ENCODE measurements at regions not wholly inside any gene's neighbourhood (a gene's known extent, or its start where the extent isn't known, plus 50 kb on each side); places are given as distances from the start of the nearest gene placed in this dataset.

DNA sequence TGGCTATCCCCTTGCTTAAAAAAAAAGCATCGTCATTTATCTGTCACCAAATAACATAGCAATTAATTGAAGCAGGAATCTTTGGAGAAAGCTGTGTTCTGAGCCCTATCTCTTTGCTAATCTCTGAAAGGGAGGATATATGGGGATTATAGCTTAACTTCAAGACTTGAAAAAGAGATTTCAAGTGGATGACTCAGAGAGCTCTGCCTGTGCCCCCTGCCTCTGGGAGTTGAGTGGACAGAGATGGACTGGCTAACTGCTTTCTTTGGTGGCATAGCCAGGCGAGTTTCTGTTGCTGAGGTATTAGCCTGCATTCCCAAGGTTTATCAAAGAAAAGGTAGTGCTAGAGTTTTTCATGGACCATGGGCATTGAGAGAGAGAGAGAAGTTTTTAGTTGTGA, 91.6 kb downstream of the DDIT4L start:
- no peak overlapping the region for H3K4me3 Mint-ChIP-seq
- DNase-seq, result no peak
- no peaks in the 10 kb centered on the region for H3K9me3 Mint-ChIP-seq
- H3K4me1 Mint-ChIP-seq, result peaks cover 48% of the 10 kb centered on the region
- CTCF ChIA-PET, result interaction anchor here (1.0 to 1.1 kb wide), 2 partner anchors 15 to 17 kb away, joined by 3 read pairs; no protein-coding TSS in a partner anchor
- peaks cover 2% of the 10 kb centered on the region for H3K36me3 Mint-ChIP-seq
- peaks cover 3% of the 10 kb centered on the region for H3K27me3 Mint-ChIP-seq
- H3K27ac Mint-ChIP-seq, result no peak overlapping the region

DNA sequence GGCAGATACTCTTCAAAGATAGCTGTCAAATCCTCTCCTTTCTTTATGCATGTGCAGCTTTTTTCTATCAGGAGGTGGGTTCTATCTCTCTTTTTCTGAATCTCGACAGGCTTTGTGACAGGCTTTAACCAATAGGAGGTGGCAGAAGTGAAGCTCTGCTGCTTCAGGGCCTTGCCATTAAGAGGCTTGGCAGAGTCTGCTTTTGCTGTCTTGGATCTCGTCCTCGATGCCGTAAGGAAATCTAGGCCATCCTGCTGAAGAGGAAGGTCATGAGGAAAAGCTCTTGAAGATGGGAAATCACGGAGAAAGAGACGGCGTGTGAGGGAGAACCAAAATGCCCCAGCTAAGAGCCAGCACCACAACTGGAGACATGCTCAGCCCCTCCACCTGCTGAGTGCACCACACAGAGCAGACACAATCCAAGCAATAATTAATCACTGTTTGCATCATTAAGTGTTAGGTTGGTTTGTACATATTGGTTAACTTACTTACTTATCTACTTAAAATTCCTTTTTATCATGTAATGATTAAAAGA, 92.2 kb downstream of the DDIT4L start:
- H3K27ac Mint-ChIP-seq, result no peak overlapping the region
- peaks cover 54% of the 10 kb centered on the region for H3K4me1 Mint-ChIP-seq
- H3K36me3 Mint-ChIP-seq, result peaks cover 2% of the 10 kb centered on the region
- H3K9me3 Mint-ChIP-seq, result no peaks in the 10 kb centered on the region
- peaks cover 3% of the 10 kb centered on the region for H3K27me3 Mint-ChIP-seq
- no peak overlapping the region for H3K4me3 Mint-ChIP-seq
- no peak for DNase-seq
- CTCF ChIA-PET, result interaction anchor here (1.0 to 1.1 kb wide), 2 partner anchors 15 to 17 kb away, joined by 3 read pairs; no protein-coding TSS in a partner anchor

DNA sequence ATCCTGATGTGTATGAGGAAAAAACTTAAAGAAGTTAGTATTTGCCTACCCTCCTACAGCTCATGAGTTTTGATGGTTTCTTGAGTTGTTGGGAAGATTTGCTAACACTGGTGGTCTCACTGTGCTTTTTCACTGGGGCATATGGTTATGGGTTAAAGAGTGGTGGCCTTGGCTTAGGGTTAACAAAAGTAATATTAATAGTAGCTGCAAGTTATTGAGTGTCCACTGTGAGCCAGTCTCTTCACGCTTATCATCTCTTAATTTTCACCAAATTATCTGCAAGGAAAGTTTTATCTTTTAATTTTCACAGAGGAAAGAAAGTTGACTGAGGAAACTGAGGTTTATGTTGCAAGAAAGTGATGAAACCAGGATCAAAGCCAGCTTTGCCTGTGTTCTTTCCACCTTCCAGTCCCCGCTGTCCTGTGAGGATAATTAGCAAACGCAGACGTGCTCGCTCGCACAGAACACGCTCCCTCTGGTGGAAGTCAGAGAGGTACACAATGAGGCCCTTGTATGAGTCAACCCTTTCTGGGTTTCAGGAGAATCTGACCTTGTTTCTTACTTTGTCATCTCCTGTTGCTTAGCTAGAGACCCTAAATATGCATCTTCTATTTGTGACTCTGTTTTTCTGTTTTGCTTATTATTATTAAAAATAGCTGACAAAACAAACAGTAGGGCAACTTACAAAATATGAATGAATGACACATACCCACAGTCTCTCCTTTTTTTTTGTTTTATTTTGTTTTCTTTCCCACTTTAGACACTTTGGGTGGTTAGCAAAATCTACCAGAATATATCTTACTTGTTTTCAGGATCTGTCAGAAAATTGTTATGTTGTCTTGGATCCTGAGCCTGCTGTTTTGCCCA, 94.3 kb downstream of the DDIT4L start:
- Mint-ChIP-seq H3K27ac (peak overlapping the region; percentile 67), H3K9me3 (no peaks in the 10 kb centered on the region), H3K36me3 (peaks cover 2% of the 10 kb centered on the region), H3K4me1 (peaks cover 57% of the 10 kb centered on the region), H3K27me3 (peaks cover 3% of the 10 kb centered on the region), H3K4me3 (no peak overlapping the region)
- CTCF ChIA-PET, result interaction anchor here (0.6 to 1.8 kb wide), 12 partner anchors 10 to 915 kb away, joined by 3 to 10 read pairs (median 4); no protein-coding TSS in a partner anchor
- peak; percentile 57 for DNase-seq

DNA sequence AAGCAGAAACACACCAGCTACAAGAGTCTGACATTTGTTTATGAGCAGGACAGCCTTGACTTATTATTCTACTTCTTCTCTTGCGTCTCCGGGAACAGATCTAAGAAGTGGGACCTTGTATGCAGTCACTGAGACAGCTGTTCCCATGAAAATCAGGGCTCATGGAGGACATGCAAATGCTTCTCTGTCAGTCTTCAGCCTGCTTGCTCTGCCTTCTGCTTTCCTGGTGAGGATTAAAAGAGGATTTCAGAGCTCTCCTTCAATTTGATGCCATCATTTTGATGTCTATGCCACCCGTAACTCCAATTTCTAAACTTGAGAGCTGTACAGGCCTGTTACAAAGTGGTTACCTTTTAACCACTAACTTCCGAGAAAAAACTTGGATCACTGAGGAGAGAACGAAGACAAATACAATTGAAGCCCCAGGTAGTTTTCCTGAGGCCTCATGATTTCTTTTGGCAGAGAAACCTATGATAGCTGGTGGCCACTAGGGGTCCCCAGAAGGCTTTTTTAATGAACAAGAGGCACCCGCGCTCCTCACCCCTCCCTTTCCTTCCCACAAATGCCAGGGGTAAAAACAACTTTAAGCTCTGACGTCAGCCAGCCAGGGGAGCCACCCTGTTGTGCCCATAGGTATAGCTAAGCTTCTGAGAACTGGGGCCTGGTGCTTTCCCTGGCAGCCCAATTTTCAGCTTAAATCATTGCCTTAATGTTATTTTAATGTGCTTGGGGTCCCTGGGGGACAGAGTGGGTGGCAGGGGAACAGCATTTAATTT, 97.0 kb downstream of the DDIT4L start:
- Mint-ChIP-seq H3K4me3 (no peak overlapping the region), H3K9me3 (no peaks in the 10 kb centered on the region), H3K27ac (peak overlapping the region; percentile 86), H3K36me3 (peaks cover 2% of the 10 kb centered on the region), H3K27me3 (no peaks in the 10 kb centered on the region), H3K4me1 (peaks cover 48% of the 10 kb centered on the region)
- DNase-seq, result peak; percentile 92
- CTCF ChIA-PET, result interaction anchor here (0.7 to 4.0 kb wide), 23 partner anchors 10 to 1645 kb away, joined by 3 to 34 read pairs (median 3); no protein-coding TSS in a partner anchor

DNA sequence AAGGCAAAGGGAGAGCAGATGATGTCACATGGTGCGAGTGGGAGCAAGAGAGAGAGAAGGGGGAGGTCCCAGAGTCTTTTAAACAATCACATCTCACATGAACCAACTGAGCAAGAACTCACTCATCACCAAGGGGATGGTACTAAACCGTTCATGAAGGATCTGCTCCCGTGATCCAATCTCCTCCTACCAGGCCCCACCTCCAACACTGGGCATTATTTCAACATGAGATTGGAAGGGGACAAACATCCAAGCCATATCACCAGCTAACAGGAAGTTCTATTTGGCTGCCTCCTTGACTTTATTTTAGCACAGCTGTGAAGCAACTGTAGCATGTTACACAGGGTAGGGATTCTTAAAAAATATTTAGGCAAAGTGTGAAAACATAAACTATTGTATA, 102.5 kb downstream of the DDIT4L start:
- peaks cover 8% of the 10 kb centered on the region for H3K4me1 Mint-ChIP-seq
- no peaks in the 10 kb centered on the region for H3K9me3 Mint-ChIP-seq
- DNase-seq, result no peak
- no peak overlapping the region for H3K27ac Mint-ChIP-seq
- no peaks in the 10 kb centered on the region for H3K27me3 Mint-ChIP-seq
- CTCF ChIA-PET, result no interaction called here
- no peak overlapping the region for H3K4me3 Mint-ChIP-seq
- H3K36me3 Mint-ChIP-seq, result no peaks in the 10 kb centered on the region

DNA sequence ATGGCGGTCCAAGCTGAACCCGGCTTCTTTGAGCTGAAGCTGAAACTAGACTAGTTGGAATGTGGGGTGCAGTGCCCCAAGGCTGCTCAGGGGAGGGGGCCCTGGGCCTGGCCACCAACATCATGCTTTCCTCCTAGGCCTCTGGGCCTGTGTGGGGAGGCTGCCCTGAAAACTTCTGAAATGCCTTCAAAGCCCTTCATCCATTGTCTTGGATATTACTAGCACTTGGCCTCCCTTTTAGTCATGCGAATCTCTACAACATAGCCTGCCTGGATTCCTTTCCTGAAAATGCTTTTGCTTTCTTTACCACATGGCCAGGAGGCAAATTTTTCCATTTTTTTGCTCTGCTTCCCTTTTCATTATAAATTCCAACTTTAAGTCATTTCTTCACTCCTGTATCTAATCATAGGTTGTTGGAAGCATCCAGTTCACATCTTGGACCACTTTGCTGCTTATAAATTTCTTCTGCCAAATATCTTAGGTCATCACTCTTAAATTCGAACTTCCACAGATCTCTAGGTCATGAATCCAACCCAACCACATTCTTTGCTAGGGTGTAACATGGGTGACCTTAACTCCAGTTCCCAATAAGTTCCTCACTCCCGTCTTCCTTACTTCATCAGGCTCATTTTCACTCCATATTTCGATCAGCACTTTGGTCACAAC, 103.4 kb downstream of the DDIT4L start:
- DNase-seq, result no peak
- Mint-ChIP-seq H3K4me1 (peaks cover under 1% of the 10 kb centered on the region), H3K9me3 (no peaks in the 10 kb centered on the region), H3K36me3 (no peaks in the 10 kb centered on the region), H3K27ac (no peak overlapping the region), H3K27me3 (no peaks in the 10 kb centered on the region), H3K4me3 (no peak overlapping the region)
- CTCF ChIA-PET, result no interaction called here

DNA sequence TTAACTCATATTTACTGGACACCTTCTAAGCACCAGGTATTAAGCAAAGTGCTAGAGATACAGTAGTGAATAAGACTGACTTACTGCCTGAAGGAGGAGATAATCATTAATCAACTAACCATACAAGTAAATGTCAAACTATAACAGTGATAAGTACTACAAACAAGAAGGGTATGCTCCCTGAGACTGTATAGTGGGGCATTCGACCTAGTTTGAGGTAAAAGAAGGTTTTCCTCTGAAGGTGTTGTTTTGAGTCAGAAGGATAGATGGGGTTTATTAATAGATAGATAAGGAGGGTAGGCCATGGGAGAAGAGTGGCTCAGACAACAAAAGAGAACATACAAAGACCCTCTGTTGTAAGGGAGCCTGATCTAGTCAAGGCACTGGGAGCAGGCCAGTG, 105.4 kb downstream of the DDIT4L start:
- no peak for DNase-seq
- Mint-ChIP-seq H3K4me1 (no peaks in the 10 kb centered on the region), H3K36me3 (no peaks in the 10 kb centered on the region), H3K9me3 (no peaks in the 10 kb centered on the region), H3K27me3 (no peaks in the 10 kb centered on the region), H3K4me3 (no peak overlapping the region), H3K27ac (no peak overlapping the region)
- CTCF ChIA-PET, result no interaction called here

DNA sequence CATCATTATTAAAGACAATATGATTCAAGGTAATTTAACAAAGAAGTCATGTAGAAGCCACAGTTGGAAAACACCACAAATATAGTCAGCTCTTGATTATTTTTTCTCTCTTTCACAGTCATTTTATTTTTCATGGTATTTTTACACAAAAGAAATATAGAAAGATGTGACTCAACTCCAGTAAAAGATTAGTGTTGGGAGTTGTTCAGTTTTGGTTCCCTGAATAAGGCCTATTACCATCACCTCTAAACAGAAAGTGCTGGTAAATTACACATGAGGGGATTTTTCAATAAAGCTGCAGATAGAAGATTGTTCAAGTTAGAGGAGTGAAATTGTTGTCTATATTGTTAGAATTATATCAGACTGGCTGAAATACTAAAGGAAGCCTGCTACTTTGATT, 107.0 kb downstream of the DDIT4L start:
- CTCF ChIA-PET, result interaction anchor here (0.7 to 2.3 kb wide), 3 partner anchors 10 to 15 kb away, joined by 3 to 14 read pairs (median 3); no protein-coding TSS in a partner anchor
- H3K4me1 Mint-ChIP-seq, result peaks cover 5% of the 10 kb centered on the region
- H3K27ac Mint-ChIP-seq, result no peak overlapping the region
- H3K27me3 Mint-ChIP-seq, result no peaks in the 10 kb centered on the region
- DNase-seq, result no peak
- no peaks in the 10 kb centered on the region for H3K36me3 Mint-ChIP-seq
- no peaks in the 10 kb centered on the region for H3K9me3 Mint-ChIP-seq
- H3K4me3 Mint-ChIP-seq, result no peak overlapping the region

DNA sequence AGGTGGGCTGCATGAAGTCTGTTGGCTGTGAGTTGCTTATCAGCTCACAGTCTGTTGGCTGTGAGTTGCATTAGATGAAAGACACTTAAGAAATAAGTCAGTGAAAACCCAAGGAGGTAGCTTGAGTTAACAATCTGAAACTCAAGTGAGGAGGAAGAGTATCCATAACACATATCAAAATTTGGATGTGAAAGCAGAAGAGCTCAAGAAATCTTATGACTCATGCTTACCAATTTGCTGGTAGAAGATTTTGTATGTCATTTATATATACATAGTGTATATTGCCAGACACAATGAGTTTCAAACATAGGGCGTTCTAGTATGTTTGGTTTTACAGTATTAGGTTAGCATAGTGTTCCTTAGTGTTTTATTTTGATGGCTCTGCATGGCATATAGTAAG, 107.4 kb downstream of the DDIT4L start:
- CTCF ChIA-PET, result interaction anchor here (0.7 to 2.3 kb wide), 4 partner anchors 10 to 824 kb away, joined by 3 to 14 read pairs (median 3); no protein-coding TSS in a partner anchor

DNA sequence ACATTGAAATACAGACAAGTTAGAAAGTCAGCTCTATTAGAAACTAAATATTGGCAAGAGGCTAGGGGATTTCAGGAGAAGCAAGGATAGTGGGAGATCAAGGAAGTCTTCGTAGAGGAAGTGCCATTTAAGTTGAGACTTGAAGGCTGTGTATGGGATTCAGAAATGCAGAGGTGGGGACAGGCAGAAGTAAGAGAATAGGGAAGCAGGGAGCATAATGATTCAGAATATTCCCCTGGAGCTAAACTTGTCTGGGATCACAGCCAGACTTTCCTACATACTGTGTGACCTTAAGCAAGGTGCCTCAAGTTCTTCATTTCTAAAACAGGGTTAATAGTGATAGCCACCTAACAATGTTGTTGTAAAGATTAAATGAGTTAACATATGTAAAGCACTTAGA, 108.8 kb downstream of the DDIT4L start:
- H3K9me3 Mint-ChIP-seq, result no peaks in the 10 kb centered on the region

More for the DNA sequence above, 107.4 kb downstream of the DDIT4L start:
- Mint-ChIP-seq H3K9me3 (no peaks in the 10 kb centered on the region), H3K27me3 (no peaks in the 10 kb centered on the region), H3K4me3 (no peak overlapping the region), H3K27ac (no peak overlapping the region), H3K4me1 (peaks cover 5% of the 10 kb centered on the region), H3K36me3 (no peaks in the 10 kb centered on the region)
- no peak for DNase-seq

DNA sequence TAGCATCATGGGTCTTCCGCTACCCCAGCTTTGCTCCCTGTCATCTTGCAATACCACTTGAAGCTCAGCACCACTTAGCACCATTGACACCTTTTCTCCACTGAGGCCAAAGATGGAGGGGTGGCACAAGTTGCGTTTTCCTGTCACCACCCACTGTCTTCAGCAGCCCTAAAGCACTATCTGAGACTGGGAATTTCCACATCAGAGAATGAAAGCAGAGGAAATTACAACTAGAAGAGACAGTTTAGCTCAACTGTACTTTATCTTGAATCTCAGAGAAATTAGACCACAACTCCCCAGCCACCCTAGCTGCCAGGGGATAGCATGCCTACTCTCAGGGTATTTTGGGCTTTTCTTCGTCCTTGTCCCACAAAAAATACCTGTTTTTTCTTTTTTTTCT, 111.0 kb downstream of the DDIT4L start:
- DNase-seq, result no peak
- peaks cover 5% of the 10 kb centered on the region for H3K4me1 Mint-ChIP-seq
- peaks cover 5% of the 10 kb centered on the region for H3K27me3 Mint-ChIP-seq
- no peak overlapping the region for H3K4me3 Mint-ChIP-seq
- CTCF ChIA-PET, result interaction anchor here (2.1 to 2.3 kb wide), 2 partner anchors 13 to 16 kb away, joined by 7 to 8 read pairs; no protein-coding TSS in a partner anchor
- no peak overlapping the region for H3K27ac Mint-ChIP-seq
- no peaks in the 10 kb centered on the region for H3K9me3 Mint-ChIP-seq
- no peaks in the 10 kb centered on the region for H3K36me3 Mint-ChIP-seq

More for the DNA sequence above, 108.8 kb downstream of the DDIT4L start:
- Mint-ChIP-seq H3K27me3 (no peaks in the 10 kb centered on the region), H3K36me3 (no peaks in the 10 kb centered on the region), H3K4me1 (peaks cover 5% of the 10 kb centered on the region), H3K27ac (no peak overlapping the region), H3K4me3 (no peak overlapping the region)
- CTCF ChIA-PET, result interaction anchor here (0.9 to 1.2 kb wide), 2 partner anchors 12 to 17 kb away, joined by 3 to 5 read pairs; no protein-coding TSS in a partner anchor
- no peak for DNase-seq

DNA sequence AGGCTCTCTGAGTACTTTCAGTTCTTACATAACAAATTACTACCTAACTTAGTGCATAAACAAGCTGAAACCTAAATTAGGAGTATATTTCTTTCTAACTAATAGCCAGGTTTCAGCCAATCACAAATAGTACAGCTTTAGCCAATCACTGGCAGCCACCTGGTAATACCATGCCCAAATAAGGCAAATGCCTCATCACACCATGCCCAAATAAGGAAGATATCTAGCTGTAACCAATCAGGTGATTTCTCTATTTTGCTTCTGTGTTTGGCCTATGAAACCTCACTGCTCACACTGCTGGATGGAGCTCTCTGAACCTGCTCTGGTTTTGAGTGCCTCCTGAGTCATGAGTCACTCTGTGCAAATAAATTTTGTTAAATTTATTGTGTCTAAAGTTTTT, 113.5 kb downstream of the DDIT4L start:
- no peak for DNase-seq
- H3K4me3 Mint-ChIP-seq, result no peak overlapping the region
- peaks cover 5% of the 10 kb centered on the region for H3K4me1 Mint-ChIP-seq
- no peaks in the 10 kb centered on the region for H3K9me3 Mint-ChIP-seq
- CTCF ChIA-PET, result no interaction called here
- no peak overlapping the region for H3K27ac Mint-ChIP-seq
- peaks cover 5% of the 10 kb centered on the region for H3K27me3 Mint-ChIP-seq
- H3K36me3 Mint-ChIP-seq, result no peaks in the 10 kb centered on the region

DNA sequence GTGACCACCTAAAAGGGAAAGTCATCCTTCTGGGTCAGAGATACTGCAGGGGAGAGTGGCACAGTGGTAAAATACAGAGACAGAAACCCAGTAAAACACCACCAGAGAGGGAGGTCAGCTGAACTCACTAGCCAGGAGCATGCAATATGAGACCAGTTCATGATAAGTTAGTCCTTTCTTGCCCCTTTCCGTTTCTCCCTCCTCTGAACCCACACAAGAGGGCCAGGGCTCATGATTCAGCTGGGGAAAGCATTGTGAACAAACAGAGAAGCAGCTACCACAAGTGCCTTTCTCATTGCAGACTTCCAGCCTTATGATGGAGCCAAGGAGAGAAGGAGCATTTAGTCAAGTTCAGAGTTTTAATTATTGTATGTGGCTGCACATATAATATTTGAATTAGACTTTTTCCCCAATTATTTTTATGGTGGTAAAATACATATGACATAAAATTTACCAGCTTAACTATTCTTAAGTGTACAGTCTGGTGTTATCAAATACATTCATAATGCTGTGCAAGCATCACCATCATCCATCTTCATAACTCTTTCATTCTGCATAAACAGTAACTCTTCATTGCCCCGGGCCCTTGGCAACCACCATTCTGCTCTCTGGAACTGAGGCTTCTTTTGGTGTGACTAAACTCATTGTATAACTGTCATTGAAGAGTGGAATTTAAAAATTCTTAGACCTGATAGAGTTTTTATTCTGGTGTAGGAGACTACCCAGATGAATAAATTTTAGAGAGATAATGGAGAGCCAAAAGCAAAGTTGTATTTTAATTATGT, 114.6 kb downstream of the DDIT4L start:
- Mint-ChIP-seq H3K27ac (no peak overlapping the region), H3K9me3 (no peaks in the 10 kb centered on the region), H3K4me3 (no peak overlapping the region), H3K27me3 (peaks cover 5% of the 10 kb centered on the region), H3K36me3 (no peaks in the 10 kb centered on the region), H3K4me1 (peaks cover 5% of the 10 kb centered on the region)
- CTCF ChIA-PET, result no interaction called here
- no peak for DNase-seq
